GM23338 (cell line): ENCODE measurements at regions not wholly inside any gene's neighbourhood (a gene's known extent, or its start where the extent isn't known, plus 50 kb on each side); places are given as distances from the start of the nearest gene placed in this dataset.

Source experiments
- ATAC-seq: fragments of 200-7000 bp; cut with Tn5 transposase; 3 replicates; pipeline ENCODE4 v1.9.1; 2020
- DNase-seq: peaks from one replicate; pipeline ENCODE4 v3.0.0-alpha.2; 2015; ENCODE audit warnings: low spot score
- H2AFZ ChIP-seq: fragments of 200-600 bp; sonication (generic); 2 replicates; pipeline ENCODE4 v1.8.0; 2016; ENCODE audit warnings: antibody characterized with exemption, mild to moderate bottlenecking, moderate library complexity
- H3F3A ChIP-seq: fragments of 200-600 bp; sonication (generic); replicated peaks from 2 replicates; pipeline ENCODE4 v1.8.0; 2017; ENCODE audit warnings: antibody characterized with exemption, mixed run types, low read depth
- H3K27ac ChIP-seq: fragments of 200-600 bp; sonication (generic); 2 replicates; pipeline ENCODE4 v1.6.1; 2016; ENCODE audit warnings: low read depth
- H3K27me3 ChIP-seq: fragments of 200-600 bp; sonication (generic); 2 replicates; pipeline ENCODE4 v1.8.0; 2016; ENCODE audit warnings: mild to moderate bottlenecking, mixed run types, moderate library complexity; ENCODE audit not compliant: insufficient read depth
- H3K36me3 ChIP-seq: fragments of 200-600 bp; sonication (generic); 2 replicates; pipeline ENCODE4 v1.8.0; 2016; ENCODE audit warnings: mild to moderate bottlenecking; ENCODE audit not compliant: insufficient read depth
- H3K4me1 ChIP-seq: fragments of 200-600 bp; sonication (generic); 2 replicates; pipeline ENCODE4 v1.8.0; 2016; ENCODE audit warnings: mild to moderate bottlenecking, moderate library complexity; ENCODE audit not compliant: insufficient read depth
- H3K4me2 ChIP-seq: fragments of 200-600 bp; sonication (generic); 2 replicates; pipeline ENCODE4 v1.7.1; 2017; ENCODE audit warnings: mixed run types
- H3K4me3 ChIP-seq: fragments of 200-600 bp; sonication (generic); 2 replicates; pipeline ENCODE4 v1.6.1; 2016; ENCODE audit warnings: mixed run types
- H3K79me2 ChIP-seq: fragments of 200-600 bp; sonication (generic); replicated peaks from 2 replicates; pipeline ENCODE4 v1.8.0; 2017; ENCODE audit warnings: mild to moderate bottlenecking; ENCODE audit not compliant: insufficient read depth
- H3K9me2 ChIP-seq: fragments of 200-600 bp; sonication (generic); 2 replicates; pipeline ENCODE4 v1.8.0; 2017; ENCODE audit not compliant: insufficient read depth
- H4K20me1 ChIP-seq: fragments of 200-600 bp; sonication (generic); replicated peaks from 2 replicates; pipeline ENCODE4 v1.8.0; 2017; ENCODE audit warnings: mild to moderate bottlenecking; ENCODE audit not compliant: insufficient read depth
- H3K27ac Mint-ChIP-seq: 2 replicates; pipeline ENCODE4 v1.8.0; 2020; ENCODE audit warnings: inconsistent platforms, mild to moderate bottlenecking, moderate library complexity, mixed read lengths
- H3K27me3 Mint-ChIP-seq: 3 replicates; pipeline ENCODE4 v1.8.0; 2022; ENCODE audit warnings: low read depth, mild to moderate bottlenecking, moderate library complexity, mixed read lengths, inconsistent platforms; ENCODE audit not compliant: insufficient read depth, poor library complexity
- H3K36me3 Mint-ChIP-seq: 3 replicates; pipeline ENCODE4 v1.8.0; 2021; ENCODE audit warnings: low read depth, mild to moderate bottlenecking, inconsistent platforms, moderate library complexity, mixed read lengths
- H3K4me1 Mint-ChIP-seq: 3 replicates; pipeline ENCODE4 v1.8.0; 2020; ENCODE audit warnings: mild to moderate bottlenecking, inconsistent platforms, mixed read lengths
- H3K4me3 Mint-ChIP-seq: 3 replicates; pipeline ENCODE4 v1.8.0; 2021; ENCODE audit warnings: moderate library complexity, mild to moderate bottlenecking, inconsistent platforms, mixed read lengths
- H3K9me3 Mint-ChIP-seq: 3 replicates; pipeline ENCODE4 v1.8.0; 2020; ENCODE audit warnings: moderate library complexity, mild to moderate bottlenecking, inconsistent platforms, mixed read lengths
- EZH2 ChIP-seq: fragments of 200-600 bp; sonication (generic); IDR thresholded peaks from one replicate; pipeline ENCODE4 v1.8.0; 2017; ENCODE audit warnings: antibody characterized with exemption, mild to moderate bottlenecking, low read depth; ENCODE audit not compliant: unreplicated experiment
- EZH2phosphoT487 ChIP-seq: fragments of 200-600 bp; sonication (generic); IDR thresholded peaks from one replicate; pipeline ENCODE4 v1.8.1; 2018; ENCODE audit warnings: antibody characterized with exemption; ENCODE audit not compliant: unreplicated experiment
- JUNB ChIP-seq: IDR thresholded peaks from one replicate; pipeline ENCODE4 v1.6.1; 2016; ENCODE audit warnings: antibody characterized with exemption; ENCODE audit not compliant: unreplicated experiment
- POLR2AphosphoS5 ChIP-seq: IDR thresholded peaks from 2 replicates; pipeline ENCODE4 v1.6.1; 2016; ENCODE audit warnings: antibody characterized with exemption, low read depth
- REST ChIP-seq: IDR thresholded peaks from one replicate; pipeline ENCODE4 v1.6.1; 2018; ENCODE audit warnings: antibody characterized with exemption; ENCODE audit not compliant: unreplicated experiment
- STAT1 ChIP-seq: IDR thresholded peaks from one replicate; pipeline ENCODE4 v1.6.1; 2016; ENCODE audit warnings: antibody characterized with exemption; ENCODE audit not compliant: unreplicated experiment
- ZNF114 ChIP-seq: fragments of 250-450 bp; sonication (Bioruptor Pico); IDR thresholded peaks from 2 replicates; pipeline ENCODE4 v1.5.0; 2020; ENCODE audit warnings: mild to moderate bottlenecking, moderate library complexity
- ZNF331 ChIP-seq: fragments of 250-450 bp; sonication (Bioruptor Pico); IDR thresholded peaks from 2 replicates; pipeline ENCODE4 v1.5.0; 2020; ENCODE audit warnings: low read depth, mild to moderate bottlenecking, moderate library complexity
- ZNF462 ChIP-seq: fragments of 250-450 bp; sonication (Bioruptor Pico); IDR thresholded peaks from 2 replicates; pipeline ENCODE4 v1.5.0; 2020; ENCODE audit warnings: mild to moderate bottlenecking, moderate library complexity

GRCh38 chr16:48471435-48471834 is 86.2 kb upstream of the SIAH1 start:
- no peaks in the 10 kb centered on the region for H3K9me2 ChIP-seq
- no peak overlapping the region for H3K4me3 Mint-ChIP-seq
- DNase-seq (no peak), ATAC-seq (peak; percentile 73)
- no peaks in the 10 kb centered on the region for H3K79me2 ChIP-seq
- no peaks in the 10 kb centered on the region for H3F3A ChIP-seq
- no peak overlapping the region for H3K27ac ChIP-seq
- no peak overlapping the region for H3K27ac Mint-ChIP-seq
- no peaks in the 10 kb centered on the region for H3K36me3 ChIP-seq
- no peak for TF ChIP-seq EZH2phosphoT487
- TF ChIP-seq REST: no peak
- no peak for TF ChIP-seq EZH2
- TF ChIP-seq STAT1: no peak
- TF ChIP-seq ZNF331: no peak
- TF ChIP-seq POLR2AphosphoS5: no peak
- no peak for TF ChIP-seq ZNF114 (CRISPR knock-in tag)
- no peak for TF ChIP-seq ZNF462 (CRISPR knock-in tag)
- TF ChIP-seq JUNB: no peak
- H3K36me3 Mint-ChIP-seq: no peaks in the 10 kb centered on the region; the same call in 2 of the 3 replicates
- H3K4me3 ChIP-seq: no peak overlapping the region
- H3K27me3 Mint-ChIP-seq: no peaks in the 10 kb centered on the region
- no peak overlapping the region for H3K4me2 ChIP-seq
- peak overlapping the region; percentile 76; the same call in 1 of the 2 replicates for H2AFZ ChIP-seq
- no peaks in the 10 kb centered on the region for H3K4me1 Mint-ChIP-seq
- no peaks in the 10 kb centered on the region for H3K4me1 ChIP-seq
- no peaks in the 10 kb centered on the region for H4K20me1 ChIP-seq
- H3K9me3 Mint-ChIP-seq: 0 out of 3 replicates have a peak, but pooled peaks cover 10% of the 10 kb centered on the region
- H3K27me3 ChIP-seq: no peaks in the 10 kb centered on the region
